Central memory CD4-positive, alpha-beta T cell (primary cell): ENCODE measurements at regions not wholly inside any gene's neighbourhood (a gene's known extent, or its start where the extent isn't known, plus 50 kb on each side); places are given as distances from the start of the nearest gene placed in this dataset.
"Not testable (repeated sequence)": the region's sequence is repeated elsewhere in the genome, so short reads cannot be mapped to it uniquely, and the experiment has no call there.

ENCODE experiments used
- DNase-seq: peaks from one replicate; pipeline ENCODE4 v3.0.0; 2022

DNA sequence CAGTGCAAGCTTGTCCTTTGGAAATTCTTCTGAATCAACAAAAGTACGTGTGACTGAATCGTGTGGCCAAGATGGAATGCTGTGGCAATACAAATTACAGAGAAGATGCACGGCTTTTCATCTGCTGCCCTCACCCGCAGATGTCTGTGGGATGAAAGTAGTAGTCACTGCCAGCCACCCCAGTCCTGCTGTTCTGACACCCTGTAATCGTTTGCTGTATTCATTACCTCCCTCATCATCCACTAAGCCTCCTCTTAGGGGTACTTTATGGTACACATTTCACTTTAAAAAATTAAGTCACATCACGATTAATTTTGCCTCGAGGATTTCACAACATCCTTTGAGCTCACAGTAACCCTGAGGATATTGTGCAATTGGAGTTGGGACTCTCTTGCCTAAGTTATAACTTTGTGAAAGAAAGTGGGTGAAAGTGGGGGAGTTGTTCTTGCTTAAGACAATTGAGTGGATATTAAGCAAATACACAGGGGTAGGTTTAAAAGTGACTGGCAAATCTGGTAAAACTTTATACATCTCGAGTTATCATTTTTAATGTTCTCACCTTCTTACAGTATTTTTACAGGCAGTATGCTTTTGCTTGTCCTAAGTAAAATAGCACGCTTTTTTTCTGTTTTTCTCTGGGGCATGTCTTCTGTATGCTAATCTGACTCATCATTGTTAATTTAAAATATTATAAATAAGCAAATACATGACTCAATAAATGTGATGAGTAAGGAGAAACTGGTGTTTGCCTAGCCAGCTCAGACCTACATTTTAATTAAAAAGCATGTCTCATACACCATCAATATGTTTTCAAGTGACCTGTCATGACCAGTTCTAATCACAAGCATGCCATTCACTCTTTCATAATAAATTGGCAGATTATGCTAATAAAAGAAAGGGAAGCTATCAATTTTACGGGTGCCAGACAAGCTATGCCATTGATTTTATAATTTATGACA is 680.9 kb downstream of the IRS1 start:
- DNase-seq: no peak

DNA sequence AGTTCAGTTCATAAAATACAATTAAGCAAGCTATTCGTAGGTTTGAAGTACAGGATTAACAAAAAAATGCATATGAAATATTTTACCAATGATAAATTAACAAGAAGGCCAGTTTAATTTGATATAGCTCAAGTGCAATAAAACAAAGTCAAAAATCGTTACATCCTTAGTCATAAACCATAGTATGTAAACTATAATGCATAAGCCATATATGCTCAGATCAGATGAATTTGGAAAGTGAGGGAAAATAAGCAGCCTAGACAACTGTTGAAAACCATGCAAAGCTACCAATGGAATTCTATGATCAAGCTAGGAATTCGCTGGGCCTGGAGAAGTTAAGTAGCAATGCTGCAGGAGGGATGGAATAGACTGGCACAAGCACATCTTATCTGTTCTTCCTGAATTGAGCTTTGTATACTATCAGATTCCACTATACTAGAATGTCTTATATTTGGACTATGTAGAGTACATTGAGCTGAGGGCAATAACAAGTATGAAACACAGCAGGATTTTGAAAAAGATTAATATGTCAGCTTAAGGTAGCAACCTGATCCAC is 682.0 kb downstream of the IRS1 start:
- no peak for DNase-seq

DNA sequence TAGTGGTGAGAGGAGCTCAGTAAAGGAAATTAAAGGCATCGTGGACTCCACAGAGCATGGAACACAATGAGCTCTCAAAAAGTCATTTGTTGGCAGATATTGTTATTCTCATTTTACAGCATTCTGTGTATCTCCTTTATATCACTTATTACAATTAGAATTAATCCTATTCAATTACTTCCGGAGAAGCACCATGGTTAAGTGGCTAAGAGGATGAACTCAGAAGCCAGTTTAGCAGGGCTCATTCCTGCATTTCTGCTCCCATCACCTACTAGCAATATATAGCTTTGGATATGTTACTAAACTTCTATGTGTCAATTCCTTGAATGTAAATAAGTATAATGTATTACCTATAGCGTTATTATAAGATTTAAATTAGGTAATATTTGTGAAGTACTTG is 683.3 kb downstream of the IRS1 start:
- DNase-seq: no peak

DNA sequence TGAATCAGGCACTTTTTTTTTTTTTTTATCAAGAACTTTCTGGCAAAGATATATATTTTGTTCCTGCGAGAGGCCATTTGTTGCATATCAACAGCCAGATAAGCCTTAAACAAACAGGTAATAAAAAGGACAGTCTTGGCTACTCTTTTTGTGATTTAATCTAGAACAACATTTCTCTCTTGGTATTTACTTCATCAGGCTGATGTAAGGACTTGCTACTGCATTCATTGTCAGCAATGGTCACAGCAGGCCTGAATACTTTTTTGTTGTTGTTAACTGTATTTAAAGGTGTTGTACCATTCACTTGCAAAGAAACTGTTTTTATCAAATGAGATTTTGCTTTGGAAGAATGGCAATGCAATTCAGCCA is 683.8 kb downstream of the IRS1 start:
- no peak for DNase-seq

DNA sequence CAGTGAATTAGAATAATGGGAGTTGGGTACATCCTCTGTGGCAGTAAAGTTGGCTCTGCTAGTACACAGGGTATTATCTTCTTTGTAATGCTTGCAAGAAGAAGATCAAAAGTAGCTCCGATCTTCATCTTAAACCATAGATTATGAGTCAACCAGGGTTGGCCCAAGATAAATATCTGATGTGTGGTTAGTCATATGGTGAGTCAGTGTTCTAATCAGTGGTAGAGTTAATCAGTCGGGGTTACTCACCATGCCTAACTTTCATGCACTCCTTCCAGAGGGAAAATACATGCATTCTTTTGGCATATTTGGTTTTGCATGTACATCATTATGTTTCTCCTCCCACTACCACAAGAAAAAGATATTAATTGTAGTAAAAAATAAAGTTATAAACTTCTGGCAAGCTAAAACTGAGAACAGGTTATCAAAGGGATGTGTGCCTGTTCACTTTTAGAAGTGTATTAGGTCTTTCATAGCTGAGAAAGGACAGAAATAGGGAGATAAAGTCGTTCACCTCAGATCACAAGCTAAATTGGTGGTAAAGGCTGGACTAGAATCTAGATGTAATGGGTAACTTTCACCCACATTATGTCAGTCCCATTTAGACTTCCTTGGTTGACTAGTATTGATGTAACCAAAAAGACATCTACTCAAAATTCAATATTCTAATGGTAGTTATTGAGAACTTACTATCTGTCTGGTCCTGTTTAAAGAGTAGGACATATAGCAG is 684.4 kb downstream of the IRS1 start:
- no peak for DNase-seq

DNA sequence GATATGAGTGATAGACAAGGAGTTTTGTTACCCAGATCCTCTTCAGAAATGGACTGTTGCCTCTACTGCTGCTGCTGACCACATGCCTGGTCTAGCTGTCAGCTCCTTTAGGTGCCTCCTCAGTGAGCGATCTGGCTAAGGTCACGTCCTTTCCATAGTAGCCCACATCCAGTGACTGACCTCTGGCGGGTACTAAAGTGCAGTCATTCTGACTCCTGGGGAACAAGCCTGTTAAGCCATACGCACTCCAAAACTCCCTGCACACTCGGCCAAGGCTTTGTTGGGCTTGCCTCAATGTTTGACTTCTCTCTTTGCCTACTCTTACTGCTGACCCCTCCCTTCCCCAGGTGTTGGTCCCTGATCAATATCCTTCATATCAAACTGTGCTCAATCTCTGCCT is 685.2 kb downstream of the IRS1 start:
- no peak for DNase-seq

DNA sequence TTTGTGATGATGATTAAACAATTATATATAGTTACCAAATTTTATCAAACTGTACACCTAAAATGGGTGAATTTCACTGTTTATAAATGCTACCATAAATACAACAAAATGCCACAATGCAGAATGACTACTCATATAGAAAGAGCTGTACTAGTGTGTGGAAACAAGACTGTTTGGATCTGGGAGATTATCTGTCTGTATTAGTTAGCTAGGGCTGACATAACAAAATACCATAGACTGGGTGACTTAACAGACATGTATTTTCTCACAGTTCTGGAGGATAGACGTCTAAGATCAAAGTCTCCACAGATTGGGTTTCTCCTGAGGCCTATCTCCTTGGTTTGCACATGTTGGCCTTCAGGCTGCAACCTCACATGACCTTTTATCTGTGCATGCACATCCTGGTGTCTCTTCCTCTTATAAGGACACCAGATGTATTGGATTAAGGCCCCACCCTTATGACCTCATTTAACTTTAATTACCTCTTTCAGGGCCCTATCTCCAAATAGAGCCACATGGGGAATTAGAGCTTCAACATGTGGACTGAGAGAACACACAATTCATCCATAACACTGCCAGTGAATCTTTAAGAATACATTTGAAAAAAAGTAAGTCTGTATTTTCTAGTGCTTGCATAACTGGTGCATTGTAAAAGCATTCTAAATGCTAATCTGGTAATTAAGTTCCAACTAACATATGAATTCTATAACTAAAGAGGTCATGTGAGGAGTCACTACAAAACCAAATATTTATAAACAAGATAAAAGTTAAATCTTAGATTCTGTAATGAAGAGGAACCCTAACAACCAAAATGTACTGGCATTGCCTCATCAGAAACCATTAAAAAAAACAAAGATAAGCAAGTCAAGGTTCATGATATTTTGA is 699.6 kb downstream of the NYAP2 start:
- DNase-seq: no peak

DNA sequence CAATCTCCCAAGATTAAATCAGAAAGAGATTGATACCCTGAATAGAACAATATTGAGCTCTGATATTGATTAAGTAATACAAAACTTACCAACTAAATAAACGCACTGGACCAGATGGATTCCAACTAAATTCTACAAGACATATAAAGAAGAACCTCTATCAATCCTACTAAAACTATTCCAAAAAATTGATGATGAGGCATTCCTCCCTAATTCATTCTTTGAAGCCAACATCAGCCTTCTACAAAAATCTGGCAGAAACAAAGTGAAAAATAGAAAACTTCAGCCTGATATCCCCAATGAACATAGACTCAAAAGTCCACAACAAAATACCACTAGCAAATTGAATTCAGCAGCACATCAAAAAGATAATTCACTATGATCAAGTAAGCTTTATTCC is 695.5 kb downstream of the NYAP2 start:
- no peak for DNase-seq

DNA sequence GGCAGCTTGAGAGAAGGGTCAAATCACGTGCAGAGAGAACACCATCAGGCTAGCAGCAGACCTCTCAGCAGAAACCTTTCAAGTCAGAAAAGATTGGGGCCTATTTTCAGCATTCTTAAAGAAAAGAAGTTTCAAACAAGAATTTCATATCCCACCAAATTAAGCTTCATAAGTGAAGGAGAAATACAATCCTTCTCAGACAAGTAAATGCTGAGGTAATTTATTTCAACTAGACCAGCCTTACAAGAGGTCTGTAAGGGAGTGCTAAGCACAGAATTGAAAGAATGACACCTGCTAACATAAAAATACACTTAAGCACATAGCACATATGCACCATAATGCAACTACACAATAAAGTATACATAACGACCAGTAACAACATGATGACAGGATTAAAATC is 693.9 kb downstream of the NYAP2 start:
- DNase-seq: no peak

DNA sequence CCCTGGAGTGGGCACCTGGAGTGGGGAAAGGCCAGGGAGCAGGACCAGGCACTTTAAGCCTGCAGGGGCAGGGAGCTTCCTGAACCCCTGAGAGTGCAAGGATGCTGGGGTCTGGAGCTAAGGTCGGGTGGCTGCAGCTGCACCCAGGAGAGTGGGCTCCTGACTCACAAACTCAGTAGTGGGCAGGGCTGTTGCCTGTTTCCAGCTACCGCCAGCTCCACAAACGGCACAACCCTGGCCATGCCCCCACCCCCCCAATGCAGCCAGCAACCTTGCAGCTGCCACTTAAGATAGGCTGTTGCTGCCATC is 688.8 kb downstream of the NYAP2 start:
- no peak for DNase-seq

DNA sequence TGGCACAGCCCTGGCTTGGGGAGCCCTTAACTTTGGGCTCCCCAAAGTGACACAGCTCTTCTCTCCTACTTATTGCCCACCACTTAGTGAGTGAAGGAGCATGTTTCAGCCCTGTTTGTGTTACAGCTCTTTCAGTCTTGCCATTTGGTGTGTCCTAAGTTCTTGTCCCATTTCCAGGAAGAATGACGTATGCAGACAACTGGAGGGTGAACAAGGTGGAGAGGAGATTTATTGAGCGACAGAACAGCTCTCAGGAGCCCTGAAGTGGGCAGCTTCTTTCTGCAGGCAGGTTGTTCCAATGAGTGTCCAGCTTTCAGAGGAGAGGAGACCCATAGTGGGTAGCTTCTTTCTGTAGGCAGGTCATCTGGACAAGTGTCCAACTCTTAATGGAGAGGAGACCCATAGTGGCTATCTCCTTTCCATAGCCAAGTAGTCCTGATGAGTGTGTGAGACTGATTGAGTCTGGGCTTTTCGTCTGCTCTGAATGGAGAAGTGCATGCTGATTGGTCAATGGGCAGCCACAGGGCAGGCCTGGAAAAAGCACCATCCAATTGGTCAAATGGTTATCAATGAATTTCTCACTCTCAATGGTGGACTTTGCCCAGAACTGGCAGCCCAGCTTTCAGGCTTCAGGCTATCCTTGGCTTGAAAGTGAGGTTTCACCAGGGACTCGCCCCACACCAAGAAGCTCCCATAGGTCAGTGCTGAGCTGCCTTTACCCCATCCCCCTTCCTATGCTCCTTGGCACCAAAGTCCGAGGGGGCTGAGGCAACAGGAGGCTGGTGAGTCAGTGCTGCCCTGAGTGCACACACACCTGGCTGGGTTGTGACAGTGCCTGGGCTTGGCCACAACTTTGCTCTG is 688.2 kb downstream of the NYAP2 start:
- DNase-seq: no peak

DNA sequence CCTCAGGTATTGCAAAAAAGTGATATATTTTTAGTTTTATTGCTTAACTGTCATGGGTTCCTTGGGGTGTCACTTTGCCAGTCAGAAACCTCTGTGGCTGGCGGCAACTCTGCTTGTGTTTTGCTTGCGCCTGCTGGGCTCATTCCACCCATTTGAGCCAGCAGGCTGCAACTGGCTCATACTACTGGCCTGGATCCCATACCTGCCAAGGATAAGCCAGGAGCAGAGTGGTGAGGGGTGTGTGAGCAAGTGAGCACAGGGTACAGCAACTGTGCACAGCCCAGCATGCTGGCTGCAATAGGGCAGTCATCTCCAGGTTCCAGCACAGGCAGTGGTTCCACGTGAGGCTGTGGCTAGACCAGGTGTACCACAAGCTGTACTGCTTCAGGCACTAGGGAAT is 687.5 kb downstream of the NYAP2 start:
- DNase-seq: no peak

DNA sequence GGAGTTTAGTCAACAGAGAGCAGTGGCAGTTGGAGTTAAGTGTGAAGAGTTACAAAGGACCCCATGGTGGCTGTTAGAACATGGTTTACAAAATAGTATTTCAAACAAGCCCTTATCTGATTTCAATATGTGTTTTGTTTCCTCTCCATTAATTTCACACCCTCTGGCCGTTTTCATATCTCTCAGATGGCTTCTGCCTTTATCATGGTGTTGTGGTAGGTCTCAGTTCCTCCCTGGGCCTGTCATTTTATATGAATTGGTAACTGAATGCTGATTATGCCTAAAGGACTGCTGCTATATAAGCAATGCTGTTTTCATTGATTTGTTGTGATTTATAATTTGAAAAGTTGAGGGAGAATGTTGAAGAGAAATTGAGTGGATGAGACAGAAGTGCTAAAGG is 686.7 kb downstream of the NYAP2 start:
- DNase-seq: no peak

DNA sequence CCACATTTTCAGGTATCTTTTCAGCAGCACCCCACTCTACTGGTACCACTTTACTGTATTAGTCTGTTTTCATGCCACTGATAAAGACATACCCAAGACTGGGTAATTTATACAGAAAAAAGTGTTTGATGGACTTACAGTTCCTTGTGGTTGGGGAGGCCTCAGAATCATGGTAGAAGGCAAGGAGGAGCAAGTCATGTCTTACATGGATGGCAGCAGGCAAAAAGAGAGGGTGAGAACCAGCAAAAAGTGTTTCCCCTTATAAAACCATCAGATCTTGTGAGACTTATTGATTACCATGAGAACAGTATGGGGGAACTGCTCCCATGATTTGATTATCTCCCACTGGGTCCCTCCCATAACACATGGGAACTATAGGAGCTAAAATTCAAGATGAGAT is 685.9 kb downstream of the NYAP2 start:
- not testable (repeated sequence) for DNase-seq

DNA sequence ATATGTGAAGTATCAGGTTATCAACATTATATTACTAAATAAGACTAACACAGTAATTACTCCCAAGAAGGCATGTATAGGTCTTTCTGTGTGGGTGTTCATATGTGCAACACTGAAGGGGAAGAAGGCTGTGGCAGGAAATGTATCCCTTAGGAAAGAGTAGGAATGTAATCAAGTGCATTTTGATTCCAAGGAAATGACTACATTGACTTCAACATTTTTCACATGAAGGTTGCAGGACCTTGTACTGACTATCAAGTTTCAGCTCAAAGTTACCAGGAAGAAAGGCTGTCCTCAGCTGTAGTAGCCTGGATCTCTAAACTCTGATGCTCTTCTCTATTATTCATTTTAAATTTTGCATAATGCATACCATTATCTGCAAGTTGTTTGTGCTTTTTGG is 680.8 kb downstream of the NYAP2 start:
- DNase-seq: no peak

DNA sequence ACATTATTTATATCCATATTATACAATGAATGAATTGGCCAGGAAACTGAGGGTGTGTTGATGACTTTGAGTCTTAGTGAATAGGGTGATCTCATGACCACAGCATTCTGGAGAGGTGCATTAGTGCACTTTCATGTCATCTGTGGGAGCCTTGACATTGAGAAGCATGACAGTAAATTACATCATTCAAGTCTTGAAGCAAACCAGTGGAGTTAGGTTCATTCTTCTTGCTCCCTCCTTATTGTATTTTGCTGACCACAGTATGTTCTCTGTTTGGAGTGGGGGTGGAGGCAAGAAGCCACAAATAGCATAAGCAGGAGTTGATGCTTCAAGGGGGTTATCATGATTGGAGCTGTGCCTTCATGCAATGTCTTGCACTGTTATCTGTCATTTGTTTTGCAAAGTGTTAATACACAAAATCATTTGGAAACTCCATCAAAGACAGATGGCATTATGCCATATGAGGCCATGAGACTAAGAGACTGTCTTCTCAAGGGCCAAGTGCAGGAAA is 680.2 kb downstream of the NYAP2 start:
- no peak for DNase-seq

DNA sequence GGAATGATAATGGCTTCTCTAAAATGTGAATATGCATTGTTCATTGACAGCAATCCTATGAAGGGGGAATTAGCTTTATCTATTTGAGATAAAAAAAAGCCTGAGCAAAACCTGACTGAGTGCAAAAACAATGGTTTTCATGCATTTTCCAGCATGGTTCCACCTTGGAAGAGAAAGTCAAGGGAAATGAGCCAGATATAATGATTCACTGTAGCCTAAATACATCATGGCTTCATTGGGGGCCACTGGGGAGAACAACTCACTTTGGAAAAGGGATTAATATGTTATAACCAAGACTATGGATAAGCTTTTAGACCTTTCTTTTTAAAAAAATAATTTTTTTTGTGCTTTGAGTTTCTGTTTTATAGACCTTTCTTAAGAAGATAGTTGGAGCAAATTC is 679.7 kb downstream of the NYAP2 start:
- DNase-seq: no peak

DNA sequence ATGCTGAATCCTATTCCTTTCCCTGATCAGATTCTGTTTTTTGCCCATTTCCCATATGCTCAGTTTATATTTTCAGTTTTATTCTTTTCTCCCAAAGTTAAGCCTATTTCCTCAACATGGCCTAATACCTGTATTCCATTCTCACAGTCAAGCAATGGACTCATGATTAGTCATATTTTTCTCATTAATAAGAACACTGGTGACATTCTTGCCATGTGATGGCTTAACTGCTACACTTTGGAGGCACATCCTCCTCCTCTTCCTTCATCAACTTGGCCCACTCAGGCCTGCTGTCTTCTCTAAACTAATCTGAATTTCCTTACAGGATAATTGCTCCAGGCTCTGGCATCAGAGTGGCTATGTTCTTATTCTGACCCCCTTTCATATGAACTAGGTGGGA is 679.2 kb downstream of the NYAP2 start:
- no peak for DNase-seq

DNA sequence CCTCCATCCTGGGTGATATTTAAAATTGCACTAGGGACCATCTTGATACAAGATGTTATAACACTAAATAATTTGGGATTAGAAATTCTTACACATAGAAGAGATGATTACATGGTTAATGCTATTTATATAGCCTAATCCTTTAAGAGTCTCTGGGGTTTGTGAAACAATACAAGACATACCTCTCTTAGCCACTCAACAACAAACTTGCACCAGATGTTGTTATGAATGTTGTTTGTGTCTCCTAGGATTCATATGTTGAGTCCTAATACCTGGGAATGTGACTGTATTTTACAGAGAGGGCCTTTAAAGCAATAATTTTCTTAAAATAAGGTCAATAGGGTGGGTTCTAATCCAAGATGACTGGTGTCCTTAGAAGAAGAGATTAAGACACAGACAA is 678.3 kb downstream of the NYAP2 start:
- no peak for DNase-seq

DNA sequence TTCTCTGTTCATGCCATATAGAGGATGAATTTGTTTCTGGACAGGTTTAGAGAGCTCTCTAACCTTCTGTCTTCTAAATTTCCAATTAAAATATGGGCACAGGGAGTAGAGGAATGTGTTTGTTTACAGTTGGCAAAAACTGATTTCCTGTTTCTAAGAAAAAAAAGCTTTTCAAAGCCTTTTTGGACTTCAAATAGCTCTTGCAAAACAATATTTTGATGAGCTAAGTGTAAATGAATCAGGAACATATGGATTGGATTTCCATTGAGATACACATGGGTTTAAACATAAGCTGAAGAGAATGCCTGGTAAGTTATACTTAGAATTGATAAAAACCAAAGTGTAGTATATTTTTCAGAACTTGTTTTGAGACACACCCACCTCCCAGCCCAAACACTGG is 677.5 kb downstream of the NYAP2 start:
- DNase-seq: no peak

DNA sequence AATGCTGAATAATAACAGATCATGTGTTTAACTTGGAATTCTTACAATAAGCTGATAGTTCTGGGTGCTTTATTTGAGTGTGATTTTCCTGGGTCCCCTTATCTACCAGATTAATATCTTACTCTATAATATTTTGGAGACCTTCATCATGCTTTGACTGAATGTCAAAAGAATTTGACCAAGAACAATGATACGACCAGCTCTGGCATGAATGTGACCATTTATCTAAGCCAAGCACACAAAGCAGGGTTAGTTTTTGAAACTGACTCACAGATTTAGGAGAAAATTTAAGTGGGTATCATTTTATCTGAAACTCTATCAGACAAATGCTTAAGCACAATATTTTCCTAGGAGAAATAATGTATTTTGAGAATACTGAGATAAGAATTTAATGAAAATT is 677.0 kb downstream of the NYAP2 start:
- no peak for DNase-seq

DNA sequence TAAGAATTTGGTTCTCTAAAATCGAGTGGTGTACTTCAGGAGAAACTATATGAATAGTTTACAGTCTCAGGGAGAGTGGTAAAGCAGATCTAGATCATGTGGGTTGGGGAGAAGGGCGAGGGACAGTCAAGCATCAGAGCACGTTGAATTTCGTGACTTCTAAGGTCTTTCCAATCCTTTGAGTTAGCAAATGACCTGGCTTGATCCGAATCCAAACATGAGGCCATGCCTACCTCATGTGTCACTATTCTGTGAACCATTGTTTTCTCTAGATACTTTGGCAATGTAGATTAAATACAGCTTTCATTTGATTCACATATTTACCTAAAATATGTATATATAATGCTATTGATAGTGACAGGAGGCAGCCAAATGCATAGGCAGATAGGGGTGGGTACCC is 674.9 kb downstream of the NYAP2 start:
- DNase-seq: no peak
